Psoas muscle (tissue), 7 donors: ENCODE measurements at regions not wholly inside any gene's neighbourhood (a gene's known extent, or its start where the extent isn't known, plus 50 kb on each side); places are given as distances from the start of the nearest gene placed in this dataset.
"Not testable (repeated sequence)": the region's sequence is repeated elsewhere in the genome, so short reads cannot be mapped to it uniquely, and the experiment has no call there.

Experiments
- ATAC-seq, 4 donors: fragments of 200-7000 bp; cut with Tn5 transposase; one replicate each; pipeline ENCODE4 v1.9.1; 2020; ENCODE audit warnings: moderate library complexity in 3 of 4, mild to moderate bottlenecking in 2 of 4
- DNase-seq, 2 donors: peaks; one replicate each; pipeline ENCODE4 v3.0.0-alpha.2; 2020
- H3K27ac ChIP-seq: fragments of 200-600 bp; one replicate; pipeline ENCODE4 v1.8.0; 2022
- H3K27me3 ChIP-seq, 3 donors: fragments of 200-600 bp in 1 of 3; one replicate each; pipeline versions ENCODE4 v1.6.1 to v1.8.0; 2013 to 2022; ENCODE audit warnings: low read length in 2 of 3, mild to moderate bottlenecking in 2 of 3, moderate library complexity in 1 of 3; ENCODE audit not compliant: insufficient read depth in 3 of 3
- H3K36me3 ChIP-seq, 2 donors: fragments of 200-600 bp in 1 of 2; one replicate each; pipeline versions ENCODE4 v1.6.1 to v1.8.0; 2013 to 2022; ENCODE audit warnings: low read depth in 1 of 2, mild to moderate bottlenecking in 1 of 2, moderate library complexity in 1 of 2; ENCODE audit not compliant: insufficient read depth in 1 of 2
- H3K4me1 ChIP-seq: fragments of 200-600 bp; one replicate; pipeline ENCODE4 v1.8.0; 2022
- H3K4me3 ChIP-seq: fragments of 200-600 bp; one replicate; pipeline ENCODE4 v1.8.0; 2022; ENCODE audit warnings: mild to moderate bottlenecking
- H3K9me3 ChIP-seq: fragments of 200-600 bp; one replicate; pipeline ENCODE4 v1.8.0; 2022
- WGBS, 3 donors: extraction: QIAGEN DNeasy Blood & Tissue Kit; methylation state at CpG; one replicate each; pipeline versions ENCODE4 v1.1.6 to v1.1.7; 2013; 5-methylcytosine and 5-hydroxymethylcytosine counted together
- intact Hi-C, 2 donors: fragments of 100-400 bp; cut with DNase I; formaldehyde crosslinking; loops; one replicate each; pipeline versions ENCODE4 v1.11.0 to v1.14.2; 2022
- TF ChIP-seq, protein P1 (sequence below): fragments of 200-600 bp; IDR thresholded peaks from one replicate; pipeline ENCODE4 v1.8.0; 2022; ENCODE audit warnings: antibody characterized with exemption
- donor health status: healthy with polysubstance abuse.
- donor health status: DM: no; HTN: no; CAD: no; lungs with moderate emphysema.
- donor health status: Bipolar disorder and iron deficiency.
- donor health status: healthy.
- donor health status: DM: yes; HTN: yes; CAD: no.
- donor health status: DM: no; HTN: no; CAD: no.
- donor health status: DM: yes; HTN: yes; CAD: no.

DNA sequence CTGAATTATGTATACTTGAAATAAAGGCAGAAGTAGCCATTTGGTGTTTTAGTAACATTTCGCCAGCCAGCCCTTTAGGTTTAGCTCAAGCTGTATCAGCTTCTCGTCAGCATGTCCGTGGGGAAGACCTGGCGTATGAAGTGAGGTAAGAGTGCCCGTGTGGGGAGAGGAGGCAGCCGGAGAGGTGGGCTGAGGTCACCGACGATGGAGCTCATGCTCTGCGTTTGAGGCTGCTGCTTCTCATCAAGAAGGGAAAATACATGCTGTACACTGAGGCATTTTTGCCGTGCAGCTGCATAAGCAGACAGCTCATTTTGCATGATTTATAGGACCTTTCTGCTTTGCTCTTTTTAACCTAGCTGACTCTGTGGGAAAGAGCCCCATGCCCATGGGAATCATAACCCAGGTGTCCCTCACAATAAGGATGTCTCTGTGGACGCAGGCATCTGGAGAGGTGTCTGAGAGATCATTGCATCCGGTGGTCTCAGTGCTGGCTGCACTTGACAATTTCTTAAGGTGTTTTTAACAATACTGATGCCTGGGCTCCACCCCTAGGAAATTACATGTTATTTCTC is 179.1 kb downstream of the ABCC12 start:
- 52 to 57% (median 55%) methylated on average over 12 of the region's 12 CpGs for WGBS, 3 donors
- H3K4me1 ChIP-seq = peaks cover 5% of the 10 kb centered on the region
- H3K36me3 ChIP-seq = no peaks in the 10 kb centered on the region
- no peak overlapping the region for H3K27ac ChIP-seq
- no peak overlapping the region for H3K4me3 ChIP-seq
- intact Hi-C loops = no loop called here
- ATAC-seq (no peak), DNase-seq (no peak)
- H3K27me3 ChIP-seq = no peaks in the 10 kb centered on the region
- TF ChIP-seq, protein P1, sequence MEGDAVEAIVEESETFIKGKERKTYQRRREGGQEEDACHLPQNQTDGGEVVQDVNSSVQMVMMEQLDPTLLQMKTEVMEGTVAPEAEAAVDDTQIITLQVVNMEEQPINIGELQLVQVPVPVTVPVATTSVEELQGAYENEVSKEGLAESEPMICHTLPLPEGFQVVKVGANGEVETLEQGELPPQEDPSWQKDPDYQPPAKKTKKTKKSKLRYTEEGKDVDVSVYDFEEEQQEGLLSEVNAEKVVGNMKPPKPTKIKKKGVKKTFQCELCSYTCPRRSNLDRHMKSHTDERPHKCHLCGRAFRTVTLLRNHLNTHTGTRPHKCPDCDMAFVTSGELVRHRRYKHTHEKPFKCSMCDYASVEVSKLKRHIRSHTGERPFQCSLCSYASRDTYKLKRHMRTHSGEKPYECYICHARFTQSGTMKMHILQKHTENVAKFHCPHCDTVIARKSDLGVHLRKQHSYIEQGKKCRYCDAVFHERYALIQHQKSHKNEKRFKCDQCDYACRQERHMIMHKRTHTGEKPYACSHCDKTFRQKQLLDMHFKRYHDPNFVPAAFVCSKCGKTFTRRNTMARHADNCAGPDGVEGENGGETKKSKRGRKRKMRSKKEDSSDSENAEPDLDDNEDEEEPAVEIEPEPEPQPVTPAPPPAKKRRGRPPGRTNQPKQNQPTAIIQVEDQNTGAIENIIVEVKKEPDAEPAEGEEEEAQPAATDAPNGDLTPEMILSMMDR = no peak
- H3K9me3 ChIP-seq = no peaks in the 10 kb centered on the region

DNA sequence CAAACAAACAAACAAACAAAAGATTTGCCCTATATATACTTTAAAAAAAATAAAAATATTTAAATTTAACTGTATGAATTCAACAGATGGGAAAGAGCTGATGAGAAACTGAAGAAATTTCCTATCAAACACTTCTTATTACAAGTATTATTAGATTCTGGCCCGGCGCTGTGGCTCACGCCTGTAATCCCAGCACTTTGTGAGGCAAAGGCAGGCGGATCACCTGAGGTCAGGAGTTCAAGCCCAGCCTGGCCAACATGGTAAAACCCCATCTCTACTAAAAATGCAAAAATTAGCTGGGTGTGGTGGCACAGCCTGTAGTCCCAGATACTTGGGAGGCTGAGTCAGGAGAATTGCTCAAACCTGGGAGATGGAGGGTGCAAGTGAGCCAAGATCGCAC is 180.8 kb downstream of the ABCC12 start:
- intact Hi-C loops, H3K27me3 ChIP-seq, DNase-seq, H3K4me3 ChIP-seq, H3K27ac ChIP-seq, H3K4me1 ChIP-seq, ATAC-seq, H3K9me3 ChIP-seq, H3K36me3 ChIP-seq: not testable (repeated sequence)
- WGBS, 3 donors = 90 to 92% (median 91%) methylated on average over 5 of the region's 5 CpGs

DNA sequence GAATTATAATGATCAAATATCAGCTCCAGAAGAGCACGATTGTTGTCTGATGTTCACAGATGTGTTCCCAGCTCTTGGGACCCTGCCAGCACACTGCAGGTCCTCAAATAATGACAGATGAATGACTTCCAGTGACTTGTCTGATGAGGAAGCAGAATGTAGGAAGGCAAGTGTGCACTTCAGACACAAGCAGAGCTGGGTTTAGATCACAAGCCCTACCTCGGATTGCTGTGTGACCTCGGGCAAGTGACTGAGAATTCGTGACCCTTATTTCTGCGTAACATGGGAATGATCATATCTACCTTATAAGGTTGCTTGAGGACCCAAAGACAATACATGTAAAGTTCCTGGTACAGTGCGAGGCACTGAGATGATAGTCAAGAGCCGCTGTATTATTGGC is 182.2 kb downstream of the ABCC12 start:
- Histone ChIP-seq H3K4me3 (no peak overlapping the region), H3K36me3 (no peaks in the 10 kb centered on the region), H3K27me3 (no peaks in the 10 kb centered on the region), H3K9me3 (no peaks in the 10 kb centered on the region), H3K4me1 (peaks cover 3% of the 10 kb centered on the region), H3K27ac (no peak overlapping the region)
- ATAC-seq (no peak), DNase-seq (no peak)
- 86 to 88% (median 87%) methylated on average over 7 of the region's 7 CpGs for WGBS, 3 donors
- intact Hi-C loops = no loop called here
- TF ChIP-seq, protein P1 = no peak

DNA sequence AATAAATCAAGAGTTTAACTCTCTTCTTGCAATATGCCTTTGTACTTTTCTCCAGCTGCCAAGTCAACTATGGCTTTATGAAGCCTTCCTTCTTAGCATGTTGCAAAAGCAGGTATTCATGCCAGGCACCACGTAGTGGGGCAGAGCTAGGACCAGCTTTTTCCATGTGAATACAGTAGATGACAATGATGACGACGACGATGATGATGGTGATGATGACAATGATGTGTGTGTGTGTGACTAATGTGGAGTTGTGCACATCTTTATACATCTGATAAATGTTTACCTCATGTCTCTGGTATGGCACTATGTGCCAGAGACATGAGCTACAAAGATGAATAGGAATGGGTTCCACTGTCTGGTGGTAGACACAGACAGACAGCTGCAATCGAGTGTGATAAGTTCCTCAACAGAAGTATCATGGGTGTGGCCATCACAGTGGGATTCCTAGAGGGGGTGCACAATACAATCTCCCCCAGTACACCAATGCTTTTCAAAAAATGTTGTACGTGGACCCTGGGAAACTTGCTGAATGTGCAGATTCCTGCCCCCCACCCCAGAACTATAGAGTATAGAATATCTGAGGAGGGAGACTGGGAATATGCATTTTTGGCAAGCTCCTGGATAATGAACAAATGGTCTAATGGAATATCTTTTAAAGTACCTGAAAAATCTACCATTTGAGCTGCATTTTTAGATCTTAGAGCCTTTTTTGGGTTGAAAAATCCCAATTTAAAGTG is 183.4 kb downstream of the ABCC12 start:
- intact Hi-C loops = no loop called here
- 63 to 65% (median 65%) methylated on average over 6 of the region's 6 CpGs for WGBS, 3 donors
- DNase-seq = no peak

DNA sequence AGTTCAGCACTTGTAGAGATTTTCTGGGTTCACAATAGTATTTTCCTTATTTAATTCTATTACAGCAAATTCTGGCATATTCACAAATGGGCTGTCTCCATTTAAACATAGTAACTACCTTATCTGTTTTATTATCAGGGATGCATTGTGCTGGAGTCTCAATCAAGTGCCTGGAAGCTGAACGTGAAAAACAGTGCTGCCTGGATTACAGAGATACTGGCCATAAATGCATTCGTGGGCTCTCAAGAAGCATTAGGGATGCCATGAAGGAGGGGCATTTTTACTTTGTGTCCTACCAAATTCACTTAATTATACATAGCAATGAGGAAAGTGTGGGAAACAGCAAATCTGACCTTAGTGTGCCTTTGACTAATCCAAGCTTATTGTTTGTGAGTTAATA is 184.6 kb downstream of the ABCC12 start:
- H3K4me3 ChIP-seq = no peak overlapping the region
- no peaks in the 10 kb centered on the region for H3K27me3 ChIP-seq
- ATAC-seq (no peak), DNase-seq (no peak)
- no peaks in the 10 kb centered on the region for H3K36me3 ChIP-seq
- 53 to 62% (median 55%) methylated on average over 2 of the region's 2 CpGs for WGBS, 3 donors
- TF ChIP-seq, protein P1 = no peak
- no peaks in the 10 kb centered on the region for H3K9me3 ChIP-seq
- H3K27ac ChIP-seq = no peak overlapping the region
- intact Hi-C loops = no loop called here
- H3K4me1 ChIP-seq = no peaks in the 10 kb centered on the region

More for the DNA sequence above, 183.4 kb downstream of the ABCC12 start:
- Histone ChIP-seq H3K4me3 (no peak overlapping the region), H3K9me3 (no peaks in the 10 kb centered on the region), H3K4me1 (no peaks in the 10 kb centered on the region), H3K27ac (no peak overlapping the region), H3K27me3 (no peaks in the 10 kb centered on the region), H3K36me3 (no peaks in the 10 kb centered on the region)
- TF ChIP-seq, protein P1 = no peak
- ATAC-seq = no peak
